Activated CD4-positive, alpha-beta memory T cell treated with anti-CD3 and anti-CD28 coated beads, Interleukin-2, amount 10 ng/mL, durations not matched to agents 7 days and 5 days (primary cell): ENCODE measurements at regions not wholly inside any gene's neighbourhood (a gene's known extent, or its start where the extent isn't known, plus 50 kb on each side); places are given as distances from the start of the nearest gene placed in this dataset.

Source experiments
- CTCF ChIA-PET: fragments of 350-600 bp; sonication (Branson Sonifier 250); formaldehyde crosslinking; loops from one replicate; lab custom pipeline; 2021; ENCODE audit warnings: antibody characterized with exemption, inconsistent platforms; lab: Charles Lee
- POLR2A ChIA-PET: fragments of 350-600 bp; sonication (Branson Sonifier 250); formaldehyde crosslinking; loops from one replicate; lab custom pipeline; 2021; ENCODE audit warnings: antibody characterized with exemption; lab: Charles Lee
- DNase-seq: peaks from one replicate; pipeline ENCODE4 v3.0.0-alpha.2; 2020
- H3K27ac Mint-ChIP-seq: one replicate; pipeline ENCODE4 v1.8.0; 2021; ENCODE audit warnings: mild to moderate bottlenecking, mixed read lengths
- H3K27me3 Mint-ChIP-seq: one replicate; pipeline ENCODE4 v1.8.0; 2021; ENCODE audit warnings: mixed read lengths
- H3K36me3 Mint-ChIP-seq: one replicate; pipeline ENCODE4 v1.8.0; 2021; ENCODE audit warnings: low read depth, mixed read lengths
- H3K4me1 Mint-ChIP-seq: one replicate; pipeline ENCODE4 v1.8.0; 2021; ENCODE audit warnings: mixed read lengths
- H3K4me3 Mint-ChIP-seq: one replicate; pipeline ENCODE4 v1.8.0; 2021; ENCODE audit warnings: mild to moderate bottlenecking, mixed read lengths
- H3K9me3 Mint-ChIP-seq: one replicate; pipeline ENCODE4 v1.8.0; 2021; ENCODE audit warnings: mixed read lengths

GRCh38 chr5:21159510-21160059 lies 1171.6 kb upstream of the CDH18 start:
- Mint-ChIP-seq H3K4me1 (no peaks in the 10 kb centered on the region), H3K27ac (no peak overlapping the region), H3K4me3 (no peak overlapping the region), H3K9me3 (peaks cover 9% of the 10 kb centered on the region), H3K27me3 (no peaks in the 10 kb centered on the region), H3K36me3 (no peaks in the 10 kb centered on the region)
- CTCF ChIA-PET: no interaction called here
- POLR2A ChIA-PET: no interaction called here
- DNase-seq: no peak

- Mint-ChIP-seq H3K27me3 (no peaks in the 10 kb centered on the region), H3K4me1 (no peaks in the 10 kb centered on the region), H3K4me3 (no peak overlapping the region), H3K36me3 (no peaks in the 10 kb centered on the region), H3K27ac (no peak overlapping the region), H3K9me3 (peaks cover 4% of the 10 kb centered on the region)
- DNase-seq: no peak
- CTCF ChIA-PET: no interaction called here
- POLR2A ChIA-PET: no interaction called here
These were observed 1166.5 kb upstream of the CDH18 start for GRCh38 chr5:21154526-21154925.

GRCh38 chr5:21152611-21153010 lies 1164.6 kb upstream of the CDH18 start:
- Mint-ChIP-seq H3K27ac (no peak overlapping the region), H3K4me3 (no peak overlapping the region), H3K36me3 (no peaks in the 10 kb centered on the region), H3K4me1 (no peaks in the 10 kb centered on the region), H3K27me3 (no peaks in the 10 kb centered on the region), H3K9me3 (peaks cover 6% of the 10 kb centered on the region)
- no peak for DNase-seq
- ChIA-PET CTCF (no interaction called here), POLR2A (no interaction called here)

DNA sequence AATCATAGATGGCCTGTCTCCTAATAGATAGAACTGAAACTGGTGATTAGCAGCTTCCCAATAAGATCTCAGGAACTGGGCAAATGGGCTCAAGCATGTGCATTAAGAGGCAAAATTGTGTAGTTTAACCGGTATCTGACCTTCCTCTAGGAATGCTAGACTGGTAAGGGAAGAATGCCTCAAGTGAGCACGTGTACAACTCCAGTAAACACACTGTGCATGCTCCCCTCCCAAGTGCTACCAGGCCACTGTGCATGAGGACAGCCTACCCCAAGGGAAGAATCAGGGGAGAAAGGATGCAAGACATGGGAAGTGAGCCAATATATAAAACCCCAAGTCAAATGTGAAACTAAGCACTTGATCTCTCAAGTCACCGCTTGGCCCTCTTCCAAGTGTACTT lies 1157.4 kb upstream of the CDH18 start:
- ChIA-PET CTCF (no interaction called here), POLR2A (no interaction called here)
- Mint-ChIP-seq H3K9me3 (peaks cover 6% of the 10 kb centered on the region), H3K36me3 (no peaks in the 10 kb centered on the region), H3K4me1 (no peaks in the 10 kb centered on the region), H3K4me3 (no peak overlapping the region), H3K27ac (no peak overlapping the region), H3K27me3 (no peaks in the 10 kb centered on the region)
- no peak for DNase-seq

GRCh38 chr5:21143686-21144085 lies 1155.7 kb upstream of the CDH18 start:
- ChIA-PET POLR2A (no interaction called here), CTCF (no interaction called here)
- no peak for DNase-seq
- Mint-ChIP-seq H3K4me1 (no peaks in the 10 kb centered on the region), H3K36me3 (no peaks in the 10 kb centered on the region), H3K27me3 (no peaks in the 10 kb centered on the region), H3K4me3 (no peak overlapping the region), H3K27ac (no peak overlapping the region), H3K9me3 (peaks cover 6% of the 10 kb centered on the region)

DNA sequence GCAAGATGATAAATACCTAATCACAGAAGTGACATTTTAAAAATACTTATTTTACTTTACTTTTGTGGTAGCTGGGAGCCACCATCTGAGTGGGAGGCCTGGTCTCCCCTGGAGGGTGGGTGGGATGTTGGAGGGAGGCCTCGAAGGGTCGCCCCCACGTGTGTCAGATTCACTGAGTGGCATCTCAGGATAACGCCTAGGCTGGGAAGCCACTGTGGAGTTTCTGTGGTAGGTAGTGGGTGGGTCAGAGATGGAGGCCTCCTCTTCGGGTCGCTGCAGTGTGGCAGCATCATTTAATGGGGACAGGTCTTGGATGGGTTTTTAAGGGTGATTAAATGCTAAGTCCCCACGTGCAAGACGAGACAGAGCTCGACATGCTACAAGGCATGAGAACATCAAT lies 1154.8 kb upstream of the CDH18 start:
- H3K9me3 Mint-ChIP-seq: peaks cover 4% of the 10 kb centered on the region
- no peak overlapping the region for H3K4me3 Mint-ChIP-seq
- DNase-seq: no peak
- CTCF ChIA-PET: no interaction called here
- H3K4me1 Mint-ChIP-seq: no peaks in the 10 kb centered on the region
- H3K27me3 Mint-ChIP-seq: no peaks in the 10 kb centered on the region
- POLR2A ChIA-PET: no interaction called here
- no peak overlapping the region for H3K27ac Mint-ChIP-seq
- no peaks in the 10 kb centered on the region for H3K36me3 Mint-ChIP-seq

- Mint-ChIP-seq H3K4me3 (no peak overlapping the region), H3K27ac (no peak overlapping the region), H3K4me1 (no peaks in the 10 kb centered on the region), H3K9me3 (peaks cover 2% of the 10 kb centered on the region), H3K27me3 (no peaks in the 10 kb centered on the region), H3K36me3 (no peaks in the 10 kb centered on the region)
- DNase-seq: no peak
- ChIA-PET CTCF (no interaction called here), POLR2A (no interaction called here)
These were observed 1153.0 kb upstream of the CDH18 start for GRCh38 chr5:21140987-21141386.

- H3K9me3 Mint-ChIP-seq: peaks cover 7% of the 10 kb centered on the region
- CTCF ChIA-PET: no interaction called here
These were observed 1138.2 kb upstream of the CDH18 start for GRCh38 chr5:21126236-21126635.

DNA sequence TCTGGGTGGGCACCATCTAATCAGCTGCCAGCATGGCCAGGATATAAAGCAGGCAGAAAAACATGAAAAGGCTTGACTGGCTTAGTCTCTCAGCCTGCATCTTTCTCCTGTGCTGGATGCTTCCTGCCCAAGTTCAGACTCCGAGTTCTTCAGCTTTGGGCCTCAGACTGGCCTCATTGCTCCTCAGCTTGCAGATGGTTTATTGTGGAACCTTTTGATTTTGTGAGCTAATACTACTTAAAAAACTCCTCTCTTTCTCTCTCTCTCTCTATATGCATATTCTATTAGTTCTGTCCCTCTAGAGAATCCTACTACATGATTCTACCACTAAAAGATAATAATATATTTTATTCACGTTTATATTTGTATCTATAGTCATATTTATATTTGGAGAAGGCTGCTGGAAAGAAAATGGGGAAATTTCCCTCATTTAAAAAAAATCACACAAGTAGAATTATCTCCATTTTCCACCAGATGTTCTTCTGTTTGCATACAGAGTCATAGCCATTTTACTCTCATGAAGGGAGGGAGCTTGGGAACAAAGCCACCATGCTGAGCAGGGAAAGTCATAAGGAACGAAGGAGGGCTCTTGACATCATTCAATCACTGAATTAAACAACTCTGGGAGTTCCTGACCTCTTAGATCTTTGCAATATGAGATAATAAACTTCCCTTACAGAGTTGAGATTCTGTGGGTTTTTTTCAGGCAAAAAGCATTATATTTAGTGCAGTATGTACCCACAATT lies 1137.4 kb upstream of the CDH18 start:
- Mint-ChIP-seq H3K4me3 (no peak overlapping the region), H3K36me3 (no peaks in the 10 kb centered on the region), H3K9me3 (peaks cover 7% of the 10 kb centered on the region), H3K4me1 (no peaks in the 10 kb centered on the region), H3K27ac (no peak overlapping the region), H3K27me3 (no peaks in the 10 kb centered on the region)
- ChIA-PET CTCF (no interaction called here), POLR2A (no interaction called here)
- no peak for DNase-seq

More at GRCh38 chr5:21126236-21126635, 1138.2 kb upstream of the CDH18 start:
- Mint-ChIP-seq H3K36me3 (no peaks in the 10 kb centered on the region), H3K4me1 (no peaks in the 10 kb centered on the region), H3K4me3 (no peak overlapping the region), H3K27me3 (no peaks in the 10 kb centered on the region), H3K27ac (no peak overlapping the region)
- POLR2A ChIA-PET: no interaction called here
- DNase-seq: no peak

DNA sequence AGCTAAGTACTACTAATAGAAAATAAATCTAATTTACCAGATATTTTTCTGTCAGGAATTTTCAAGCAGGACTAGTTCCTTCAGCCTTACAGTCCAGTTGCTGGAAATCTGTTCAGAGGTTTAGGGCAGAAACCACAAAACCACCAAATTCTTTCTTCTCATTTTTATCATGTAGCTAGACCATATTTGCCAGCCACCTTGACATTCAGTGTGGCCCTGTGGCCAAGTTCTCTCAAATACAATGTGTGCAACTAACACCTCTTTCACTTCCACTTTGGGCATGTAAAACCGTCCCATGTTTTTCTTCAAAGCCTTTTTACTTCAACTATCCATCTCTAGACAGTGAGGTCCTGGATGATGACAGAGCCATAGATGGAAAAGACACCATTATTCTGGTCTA lies 1133.2 kb upstream of the CDH18 start:
- no peak overlapping the region for H3K4me3 Mint-ChIP-seq
- H3K27me3 Mint-ChIP-seq: no peaks in the 10 kb centered on the region
- no peaks in the 10 kb centered on the region for H3K36me3 Mint-ChIP-seq
- peaks cover 4% of the 10 kb centered on the region for H3K9me3 Mint-ChIP-seq
- H3K4me1 Mint-ChIP-seq: no peaks in the 10 kb centered on the region
- H3K27ac Mint-ChIP-seq: no peak overlapping the region
- CTCF ChIA-PET: no interaction called here
- no peak for DNase-seq
- POLR2A ChIA-PET: no interaction called here

GRCh38 chr5:21097661-21098060 lies 1109.7 kb upstream of the CDH18 start:
- H3K36me3 Mint-ChIP-seq: no peaks in the 10 kb centered on the region
- H3K4me1 Mint-ChIP-seq: no peaks in the 10 kb centered on the region
- no peak overlapping the region for H3K4me3 Mint-ChIP-seq
- peaks cover 5% of the 10 kb centered on the region for H3K9me3 Mint-ChIP-seq
- no peak for DNase-seq
- H3K27me3 Mint-ChIP-seq: no peaks in the 10 kb centered on the region
- CTCF ChIA-PET: no interaction called here
- POLR2A ChIA-PET: no interaction called here
- no peak overlapping the region for H3K27ac Mint-ChIP-seq

DNA sequence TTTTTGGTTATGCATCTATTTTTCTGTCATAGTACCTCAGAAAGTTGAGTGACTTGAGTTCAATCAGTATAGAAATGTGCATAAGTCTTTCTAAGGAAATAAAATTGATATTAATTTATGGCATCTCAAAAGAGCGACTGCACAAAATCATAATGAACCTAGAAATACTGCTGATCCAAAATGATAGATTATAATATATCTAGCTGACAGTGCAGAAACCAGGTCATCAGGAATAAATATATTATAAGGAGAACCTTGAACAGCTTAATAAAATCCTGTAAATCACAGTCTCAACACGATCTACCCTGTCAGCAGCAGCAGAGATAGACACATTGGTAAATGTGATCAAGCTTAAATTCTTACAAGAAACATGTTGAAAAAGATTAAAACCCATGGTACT lies 1106.6 kb upstream of the CDH18 start:
- DNase-seq: no peak
- H3K9me3 Mint-ChIP-seq: peaks cover 5% of the 10 kb centered on the region
- H3K36me3 Mint-ChIP-seq: no peaks in the 10 kb centered on the region
- CTCF ChIA-PET: no interaction called here
- POLR2A ChIA-PET: no interaction called here
- H3K27me3 Mint-ChIP-seq: no peaks in the 10 kb centered on the region
- no peak overlapping the region for H3K27ac Mint-ChIP-seq
- no peak overlapping the region for H3K4me3 Mint-ChIP-seq
- H3K4me1 Mint-ChIP-seq: no peaks in the 10 kb centered on the region

DNA sequence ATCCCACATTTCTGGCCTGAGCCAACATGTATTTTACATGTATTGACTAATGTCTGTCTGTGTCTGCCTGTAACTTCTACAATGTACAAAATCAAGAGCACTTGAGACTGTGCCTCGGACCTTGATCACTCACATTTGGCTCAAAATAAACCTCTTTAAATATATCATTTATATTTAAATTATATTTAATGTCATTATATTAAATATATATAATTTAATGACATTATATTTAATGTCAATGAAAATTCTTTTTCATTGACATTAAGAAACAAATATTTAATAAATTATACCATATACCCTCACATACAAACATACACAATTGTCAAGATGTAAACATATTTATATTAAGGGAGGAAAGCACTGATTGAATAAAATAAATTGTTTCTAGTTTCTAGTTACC lies 1099.8 kb upstream of the CDH18 start:
- Mint-ChIP-seq H3K9me3 (peaks cover 13% of the 10 kb centered on the region), H3K27me3 (no peaks in the 10 kb centered on the region)
- POLR2A ChIA-PET: no interaction called here

GRCh38 chr5:21085791-21086190 lies 1097.8 kb upstream of the CDH18 start:
- CTCF ChIA-PET: no interaction called here
- Mint-ChIP-seq H3K9me3 (peaks cover 15% of the 10 kb centered on the region), H3K36me3 (no peaks in the 10 kb centered on the region), H3K4me3 (no peak overlapping the region), H3K27me3 (no peaks in the 10 kb centered on the region), H3K27ac (no peak overlapping the region), H3K4me1 (no peaks in the 10 kb centered on the region)
- DNase-seq: no peak
- POLR2A ChIA-PET: no interaction called here

More for the DNA sequence above, 1099.8 kb upstream of the CDH18 start:
- no peak overlapping the region for H3K4me3 Mint-ChIP-seq
- CTCF ChIA-PET: no interaction called here
- H3K36me3 Mint-ChIP-seq: no peaks in the 10 kb centered on the region
- H3K27ac Mint-ChIP-seq: no peak overlapping the region
- no peaks in the 10 kb centered on the region for H3K4me1 Mint-ChIP-seq
- DNase-seq: no peak
